CD14-positive monocyte (primary cell): ENCODE measurements at regions not wholly inside any gene's neighbourhood (a gene's known extent, or its start where the extent isn't known, plus 50 kb on each side); places are given as distances from the start of the nearest gene placed in this dataset.

Experiments used
- DNase-seq, 3 donors: peaks; one replicate each; pipeline ENCODE4 v3.0.0-alpha.2; 2011 to 2022
- H2AFZ ChIP-seq: 2 replicates; pipeline ENCODE4 v1.6.0; 2012; ENCODE audit warnings: mild to moderate bottlenecking, low read depth, low read length, inconsistent platforms; ENCODE audit not compliant: insufficient read depth, poor library complexity, severe bottlenecking
- H3K27ac ChIP-seq, 2 donors: 1 replicate in 1 of 2; 2 replicates in 1 of 2; pipeline ENCODE4 v1.5.1; 2012 to 2013; ENCODE audit warnings: low read length in 2 of 2, control low read depth in 1 of 2, inconsistent platforms in 1 of 2, low read depth in 1 of 2, mild to moderate bottlenecking in 1 of 2
- H3K27me3 ChIP-seq, 2 donors: one replicate each; pipeline versions ENCODE4 v1.6.0 to v1.6.1; 2011 to 2013; ENCODE audit warnings: low read length in 2 of 2; ENCODE audit not compliant: control insufficient read depth in 2 of 2, insufficient read depth in 2 of 2
- H3K36me3 ChIP-seq, 2 donors: replicated peaks in 1 of 2; 1 replicate in 1 of 2; 2 replicates in 1 of 2; pipeline versions ENCODE4 v1.5.1 to v1.6.1; 2012 to 2013; ENCODE audit warnings: low read length in 2 of 2, control low read depth in 1 of 2, inconsistent platforms in 1 of 2, mild to moderate bottlenecking in 1 of 2; ENCODE audit not compliant: insufficient read depth in 2 of 2, control insufficient read depth in 1 of 2
- H3K4me1 ChIP-seq, 2 donors: 1 replicate in 1 of 2; 2 replicates in 1 of 2; pipeline versions ENCODE4 v1.5.1 to v1.6.1; 2012 to 2013; ENCODE audit warnings: low read length in 2 of 2, control low read depth in 1 of 2, inconsistent platforms in 1 of 2, mild to moderate bottlenecking in 1 of 2, moderate library complexity in 1 of 2; ENCODE audit not compliant: insufficient read depth in 2 of 2, control insufficient read depth in 1 of 2
- H3K4me2 ChIP-seq: replicated peaks from 2 replicates; pipeline ENCODE3; 2012; ENCODE audit warnings: low read length, moderate library complexity, mild to moderate bottlenecking; ENCODE audit not compliant: poor library complexity, severe bottlenecking; ENCODE audit errors: extremely low read depth
- H3K4me3 ChIP-seq, 3 experiments: fragments of 200-600 bp in 1 of 3; sonication (generic) in 1 of 3; replicated peaks in 1 of 3; 1 replicate in 2 of 3; 2 replicates in 1 of 3; pipeline ENCODE4 v1.5.1; 2011 to 2013; ENCODE audit warnings: low read length in 3 of 3, mild to moderate bottlenecking in 3 of 3, control low read depth in 2 of 3, low read depth in 2 of 3, inconsistent platforms in 1 of 3, moderate library complexity in 1 of 3
- H3K79me2 ChIP-seq: 2 replicates; pipeline ENCODE4 v1.6.0; 2012; ENCODE audit warnings: mild to moderate bottlenecking, control low read depth, inconsistent platforms, low read length, moderate library complexity; ENCODE audit not compliant: insufficient read depth
- H3K9ac ChIP-seq: 2 replicates; pipeline ENCODE4 v1.6.0; 2017; ENCODE audit warnings: low read length, mild to moderate bottlenecking; ENCODE audit not compliant: insufficient read depth, poor library complexity, severe bottlenecking
- H3K9me3 ChIP-seq, 2 donors: replicated peaks in 1 of 2; 1 replicate in 1 of 2; 2 replicates in 1 of 2; pipeline versions ENCODE4 v1.5.1 to v1.6.1; 2012 to 2013; ENCODE audit warnings: low read length in 2 of 2, control low read depth in 1 of 2; ENCODE audit not compliant: control insufficient read depth in 1 of 2, insufficient read depth in 1 of 2
- H4K20me1 ChIP-seq: 2 replicates; pipeline ENCODE4 v1.6.0; 2012; ENCODE audit warnings: mild to moderate bottlenecking, low read length, control low read depth, moderate library complexity; ENCODE audit not compliant: insufficient read depth
- H3K27ac Mint-ChIP-seq, 7 donors: one replicate each; pipeline ENCODE4 v1.8.0; 2020; ENCODE audit warnings: mild to moderate bottlenecking in 7 of 7, mixed read lengths in 7 of 7, moderate library complexity in 6 of 7, inconsistent platforms in 2 of 7
- H3K27me3 Mint-ChIP-seq, 3 donors: one replicate each; pipeline ENCODE4 v1.8.0; 2021 to 2022; ENCODE audit warnings: low read depth in 3 of 3, mild to moderate bottlenecking in 3 of 3, mixed read lengths in 3 of 3, moderate library complexity in 3 of 3, inconsistent platforms in 1 of 3
- H3K36me3 Mint-ChIP-seq, 2 donors: one replicate each; pipeline ENCODE4 v1.8.0; 2020; ENCODE audit warnings: mixed read lengths in 2 of 2, inconsistent platforms in 1 of 2, mild to moderate bottlenecking in 1 of 2
- H3K4me1 Mint-ChIP-seq: one replicate; pipeline ENCODE4 v1.8.0; 2020; ENCODE audit warnings: mild to moderate bottlenecking, mixed read lengths
- H3K4me3 Mint-ChIP-seq, 2 donors: one replicate each; pipeline ENCODE4 v1.8.0; 2020; ENCODE audit warnings: mild to moderate bottlenecking in 2 of 2, mixed read lengths in 2 of 2, moderate library complexity in 1 of 2
- H3K9me3 Mint-ChIP-seq, 7 donors: one replicate each; pipeline ENCODE4 v1.8.0; 2020 to 2022; ENCODE audit warnings: mixed read lengths in 7 of 7, mild to moderate bottlenecking in 6 of 7, moderate library complexity in 6 of 7, inconsistent platforms in 2 of 7
- CTCF ChIP-seq: fragments of 200-600 bp; IDR thresholded peaks from one replicate; pipeline ENCODE4 v1.8.0; 2022; ENCODE audit warnings: antibody characterized with exemption, mild to moderate bottlenecking
- WGBS: methylation state at CpG from one replicate; pipeline ENCODE4 v1.1.5; 2013; ENCODE audit warnings: missing lambda C conversion rate; ENCODE audit not compliant: insufficient coverage; 5-methylcytosine and 5-hydroxymethylcytosine counted together
- intact Hi-C, 2 donors: fragments of 100-400 bp; cut with micrococcal nuclease; formaldehyde crosslinking; loops; one replicate each; pipeline versions ENCODE4 v1.15.0 to v1.15.1; 2023

- no peak overlapping the region for H3K9ac ChIP-seq
- H3K4me3 Mint-ChIP-seq = no peak overlapping the region
- H3K36me3 Mint-ChIP-seq = no peaks in the 10 kb centered on the region
- H3K4me3 ChIP-seq = no peak overlapping the region
- H3K79me2 ChIP-seq = no peaks in the 10 kb centered on the region
- no peaks in the 10 kb centered on the region for H3K4me1 Mint-ChIP-seq
- H3K4me2 ChIP-seq = no peak overlapping the region
- peaks cover 0 to 3% (median 0%) of the 10 kb centered on the region in 7 donors for H3K9me3 Mint-ChIP-seq
- no peak overlapping the region for H2AFZ ChIP-seq
- no peaks in the 10 kb centered on the region for H3K4me1 ChIP-seq
- peaks cover 0 to 2% (median 0%) of the 10 kb centered on the region in 3 donors for H3K27me3 Mint-ChIP-seq
- intact Hi-C loops = no loop called here
- no peaks in the 10 kb centered on the region for H3K27me3 ChIP-seq
- DNase-seq = no peak
- H3K27ac Mint-ChIP-seq = no peak overlapping the region
- H3K27ac ChIP-seq = no peak overlapping the region
- no peaks in the 10 kb centered on the region for H3K9me3 ChIP-seq
- H3K36me3 ChIP-seq = no peaks in the 10 kb centered on the region
- no peak for TF ChIP-seq CTCF
- no peaks in the 10 kb centered on the region for H4K20me1 ChIP-seq
These were observed 1536.2 kb downstream of the EFNA5 start for GRCh38 chr5:106134549-106134948.

GRCh38 chr5:106127985-106128384 lies 1542.8 kb downstream of the EFNA5 start:
- no peaks in the 10 kb centered on the region for H3K4me1 Mint-ChIP-seq

More at GRCh38 chr5:106127985-106128384, 1542.8 kb downstream of the EFNA5 start:
- H3K9me3 ChIP-seq = no peaks in the 10 kb centered on the region
- H3K36me3 Mint-ChIP-seq = no peaks in the 10 kb centered on the region
- no peak overlapping the region for H3K4me2 ChIP-seq
- no peak for TF ChIP-seq CTCF
- H3K27me3 ChIP-seq = no peaks in the 10 kb centered on the region
- H3K79me2 ChIP-seq = no peaks in the 10 kb centered on the region
- H3K27me3 Mint-ChIP-seq = no peaks in the 10 kb centered on the region
- no peaks in the 10 kb centered on the region for H3K4me1 ChIP-seq
- H3K27ac Mint-ChIP-seq = no peak overlapping the region
- no peaks in the 10 kb centered on the region for H4K20me1 ChIP-seq
- no peaks in the 10 kb centered on the region for H3K36me3 ChIP-seq
- H3K9me3 Mint-ChIP-seq = peaks cover 0 to 2% (median 0%) of the 10 kb centered on the region in 7 donors
- DNase-seq = no peak
- H3K9ac ChIP-seq = no peak overlapping the region
- H3K4me3 Mint-ChIP-seq = no peak overlapping the region
- WGBS = 50% methylated on average over 1 of the region's 2 CpGs
- intact Hi-C loops = no loop called here
- no peak overlapping the region for H3K4me3 ChIP-seq
- H3K27ac ChIP-seq = no peak overlapping the region
- no peak overlapping the region for H2AFZ ChIP-seq
